ENCODE measurements at regions not wholly inside any gene's neighbourhood (a gene's known extent, or its start where the extent isn't known, plus 50 kb on each side); places are given as distances from the start of the nearest gene placed in this dataset.

DNA sequence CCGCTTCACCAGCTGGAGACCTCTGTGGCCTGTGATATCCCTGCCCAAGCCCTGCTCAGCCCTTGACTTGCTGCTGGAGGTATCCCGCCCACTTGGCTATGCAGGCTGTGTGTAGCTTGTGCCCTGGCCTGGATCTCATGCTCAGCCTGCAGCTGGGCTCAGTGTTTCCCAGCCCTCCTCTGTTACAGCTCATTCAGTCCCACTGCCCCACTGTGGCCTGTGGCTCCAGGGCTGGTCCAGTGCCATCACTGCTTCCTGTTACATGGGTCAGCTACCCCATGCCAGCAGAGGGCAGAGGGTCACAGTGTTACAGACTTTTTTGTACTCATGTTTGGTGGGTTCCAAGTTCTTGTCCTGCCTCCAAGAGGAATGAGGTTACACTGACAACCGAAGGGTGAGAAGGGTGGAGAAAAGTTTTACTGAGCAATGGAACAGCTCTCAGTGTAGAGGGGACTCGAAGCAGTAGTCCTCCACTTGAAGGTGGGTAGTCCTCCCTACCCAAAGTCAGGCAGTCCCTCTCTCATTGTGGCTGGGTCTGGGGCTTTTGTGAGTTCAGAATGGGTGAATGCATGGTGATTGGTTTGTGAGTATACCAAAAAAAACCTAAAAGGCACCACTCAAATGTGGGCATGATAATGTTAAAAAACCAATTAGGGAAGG is 100.4 kb downstream of the ANKRD7 start:
- H3K27ac ChIP-seq, result no peak overlapping the region
- no peak for TF ChIP-seq ZFX (IDR thresholded peaks at IDR 0.05; ENCODE audit: borderline replicate concordance)
- TF ChIP-seq, protein P1, sequence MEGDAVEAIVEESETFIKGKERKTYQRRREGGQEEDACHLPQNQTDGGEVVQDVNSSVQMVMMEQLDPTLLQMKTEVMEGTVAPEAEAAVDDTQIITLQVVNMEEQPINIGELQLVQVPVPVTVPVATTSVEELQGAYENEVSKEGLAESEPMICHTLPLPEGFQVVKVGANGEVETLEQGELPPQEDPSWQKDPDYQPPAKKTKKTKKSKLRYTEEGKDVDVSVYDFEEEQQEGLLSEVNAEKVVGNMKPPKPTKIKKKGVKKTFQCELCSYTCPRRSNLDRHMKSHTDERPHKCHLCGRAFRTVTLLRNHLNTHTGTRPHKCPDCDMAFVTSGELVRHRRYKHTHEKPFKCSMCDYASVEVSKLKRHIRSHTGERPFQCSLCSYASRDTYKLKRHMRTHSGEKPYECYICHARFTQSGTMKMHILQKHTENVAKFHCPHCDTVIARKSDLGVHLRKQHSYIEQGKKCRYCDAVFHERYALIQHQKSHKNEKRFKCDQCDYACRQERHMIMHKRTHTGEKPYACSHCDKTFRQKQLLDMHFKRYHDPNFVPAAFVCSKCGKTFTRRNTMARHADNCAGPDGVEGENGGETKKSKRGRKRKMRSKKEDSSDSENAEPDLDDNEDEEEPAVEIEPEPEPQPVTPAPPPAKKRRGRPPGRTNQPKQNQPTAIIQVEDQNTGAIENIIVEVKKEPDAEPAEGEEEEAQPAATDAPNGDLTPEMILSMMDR (IDR thresholded peaks at IDR 0.05), result no peak

DNA sequence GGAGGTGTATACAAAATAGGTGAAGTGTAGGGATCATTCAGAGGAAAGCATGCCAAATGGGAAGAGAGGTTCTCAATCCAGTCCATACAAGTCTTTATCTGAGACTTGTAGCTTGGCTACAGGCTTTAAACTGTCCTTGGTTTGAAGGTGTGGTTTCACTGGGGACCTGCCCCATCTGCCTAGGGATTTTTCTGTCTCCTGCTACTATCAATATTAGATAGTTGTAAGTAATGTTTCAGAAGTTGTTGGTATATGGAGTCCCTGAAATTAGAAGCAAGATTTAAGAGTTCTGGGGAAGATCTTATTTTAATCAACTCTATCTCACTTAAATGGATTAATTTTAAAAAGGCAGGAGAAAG is 100.9 kb downstream of the ANKRD7 start:
- H3K27ac ChIP-seq, result no peak overlapping the region
- TF ChIP-seq, protein P1 (IDR thresholded peaks at IDR 0.05), result no peak
- no peak for TF ChIP-seq ZFX (IDR thresholded peaks at IDR 0.05; ENCODE audit: borderline replicate concordance)

DNA sequence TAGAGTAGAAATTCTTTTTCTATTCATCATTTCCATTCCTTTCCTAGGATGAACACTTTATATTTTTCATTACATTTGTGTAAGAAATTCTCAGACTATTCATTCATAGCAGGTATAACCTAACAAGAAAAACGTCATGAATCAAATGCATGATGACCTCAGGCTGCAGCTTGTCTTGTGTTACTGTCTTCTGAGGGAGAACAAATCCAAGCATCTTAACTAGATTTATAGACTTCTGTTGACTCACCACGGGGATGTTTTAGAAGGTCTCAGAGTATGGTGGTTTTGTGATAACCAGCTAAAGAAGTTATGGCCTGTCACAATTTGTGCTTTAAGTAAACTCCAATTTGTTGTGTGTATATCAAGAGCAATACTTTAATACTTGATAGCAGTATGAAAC is 102.7 kb downstream of the ANKRD7 start:
- H3K27ac ChIP-seq, result no peak overlapping the region
- TF ChIP-seq, protein P1 (IDR thresholded peaks at IDR 0.05), result no peak
- no peak for TF ChIP-seq ZFX (IDR thresholded peaks at IDR 0.05; ENCODE audit: borderline replicate concordance)

DNA sequence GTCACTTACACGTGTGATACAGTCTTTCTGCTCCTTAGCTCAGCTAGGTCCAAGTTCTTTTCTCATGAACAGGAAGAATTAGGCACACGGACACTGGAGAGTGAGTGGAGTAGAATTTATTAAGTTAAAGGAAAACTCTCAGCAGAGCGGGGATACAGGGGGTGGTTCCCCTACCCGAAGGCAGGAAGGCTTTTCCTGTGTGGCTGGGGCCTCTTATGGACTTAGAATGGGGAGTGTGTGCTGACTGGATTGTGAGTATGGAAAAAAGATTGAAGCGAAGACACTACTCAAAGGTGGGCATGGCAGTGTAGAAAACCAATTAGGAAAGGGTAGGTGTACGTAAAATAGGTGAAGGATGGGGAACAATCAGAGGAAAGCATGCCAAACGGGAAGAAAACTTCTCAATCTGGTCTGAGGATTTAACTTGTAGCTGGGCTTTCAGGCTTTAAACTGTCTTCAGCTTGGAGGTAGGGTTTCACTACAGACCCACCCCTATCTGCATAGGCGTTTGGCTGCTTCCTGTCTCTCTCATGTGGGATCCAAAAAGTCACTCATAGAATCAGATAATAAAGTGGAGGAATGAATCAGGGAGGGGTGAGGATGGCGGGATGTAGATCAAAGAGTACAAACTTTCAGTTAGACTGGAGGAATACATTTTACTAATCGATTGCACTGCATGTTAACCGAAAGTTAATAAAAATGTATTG is 104.2 kb downstream of the ANKRD7 start:
- H3K27ac ChIP-seq, result no peak overlapping the region
- no peak for TF ChIP-seq ZFX (IDR thresholded peaks at IDR 0.05; ENCODE audit: borderline replicate concordance)
- TF ChIP-seq, protein P1 (IDR thresholded peaks at IDR 0.05), result no peak

DNA sequence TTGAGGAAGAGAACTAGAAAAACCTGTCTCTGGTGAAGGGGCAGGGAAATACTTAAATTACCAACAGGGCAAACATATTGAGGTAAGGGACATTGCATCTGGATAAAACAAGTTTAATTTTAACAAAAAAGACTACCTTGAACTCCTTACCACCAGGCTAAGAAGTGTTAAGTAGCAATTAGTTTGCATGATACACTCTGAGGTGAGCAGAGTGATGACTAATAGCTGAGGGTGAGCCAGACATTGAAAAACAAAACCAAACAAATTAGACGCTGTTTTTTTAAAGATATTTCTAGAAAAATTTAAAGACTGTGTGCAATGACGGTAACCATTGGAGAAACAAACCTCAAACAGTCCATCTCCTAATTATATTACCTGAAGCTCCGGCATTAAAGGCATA is 105.9 kb downstream of the ANKRD7 start:
- no peak overlapping the region for H3K27ac ChIP-seq
- TF ChIP-seq, protein P1 (IDR thresholded peaks at IDR 0.05), result no peak
- no peak for TF ChIP-seq ZFX (IDR thresholded peaks at IDR 0.05; ENCODE audit: borderline replicate concordance)

DNA sequence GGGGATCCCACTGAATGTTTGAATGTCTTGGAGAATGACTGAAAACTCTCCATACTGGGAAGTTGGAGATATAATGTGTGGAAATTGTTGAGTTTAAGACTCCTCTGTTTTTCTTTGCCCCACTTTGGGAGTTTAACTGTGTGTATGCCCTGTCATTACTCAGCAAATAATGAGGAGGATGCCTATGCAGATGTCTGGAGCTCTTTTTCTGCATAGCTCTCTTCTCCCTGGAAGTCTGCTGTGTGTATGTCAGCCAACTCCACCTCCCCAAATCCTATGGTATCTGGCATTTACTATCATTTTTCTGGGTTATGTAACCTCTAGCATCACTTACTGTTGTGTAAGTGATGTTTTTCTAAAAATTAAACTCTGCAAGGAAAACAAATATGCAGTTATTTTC is 122.2 kb downstream of the ANKRD7 start:
- no peak overlapping the region for H3K27ac ChIP-seq
- TF ChIP-seq, protein P1 (IDR thresholded peaks at IDR 0.05), result no peak
- TF ChIP-seq ZFX (IDR thresholded peaks at IDR 0.05; ENCODE audit: borderline replicate concordance), result no peak

DNA sequence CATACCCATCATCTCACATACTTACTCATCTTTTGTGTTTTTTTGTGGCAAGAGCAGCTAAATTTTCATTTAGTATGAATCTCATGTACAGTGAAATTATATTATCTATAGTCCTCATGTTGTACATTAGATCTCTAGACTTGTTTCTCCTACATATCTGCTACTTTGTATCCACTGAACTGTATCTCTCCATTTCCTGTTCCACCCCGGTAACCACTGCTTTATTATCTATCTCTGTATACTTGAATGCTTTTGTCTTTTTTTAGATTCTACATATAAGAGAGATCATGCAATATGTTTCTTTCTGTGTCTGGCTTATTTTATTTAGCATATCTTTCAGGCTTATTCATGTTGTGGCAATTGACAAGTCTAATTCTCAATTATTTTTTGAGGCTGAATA is 125.1 kb downstream of the ANKRD7 start:
- TF ChIP-seq, protein P1 (IDR thresholded peaks at IDR 0.05), result no peak
- no peak for TF ChIP-seq ZFX (IDR thresholded peaks at IDR 0.05; ENCODE audit: borderline replicate concordance)
- no peak overlapping the region for H3K27ac ChIP-seq

All from 22Rv1 (cell line).